ENCODE measurements at regions not wholly inside any gene's neighbourhood (a gene's known extent, or its start where the extent isn't known, plus 50 kb on each side); places are given as distances from the start of the nearest gene placed in this dataset.

- peaks cover 12% of the 10 kb centered on the region; the same call in 2 of the 3 replicates for H3K9me3 Mint-ChIP-seq
- H3K4me1 Mint-ChIP-seq: peaks cover 7% of the 10 kb centered on the region; the same call in 2 of the 3 replicates
- Histone ChIP-seq H3K4me1 (ENCODE audit: insufficient read depth) (no peaks in the 10 kb centered on the region), H3K9me2 (ENCODE audit: insufficient read depth) (no peaks in the 10 kb centered on the region), H2AFZ (no peak overlapping the region), H3K27ac (ENCODE audit: low read depth) (no peak overlapping the region), H3K27me3 (ENCODE audit: insufficient read depth) (no peaks in the 10 kb centered on the region), H3F3A (replicated peaks; ENCODE audit: low read depth) (no peaks in the 10 kb centered on the region), H3K4me3 (no peak overlapping the region), H3K79me2 (replicated peaks; ENCODE audit: insufficient read depth) (no peaks in the 10 kb centered on the region), H3K36me3 (ENCODE audit: insufficient read depth) (no peaks in the 10 kb centered on the region), H3K4me2 (no peak overlapping the region), H4K20me1 (replicated peaks; ENCODE audit: insufficient read depth) (no peaks in the 10 kb centered on the region)
- no peak overlapping the region for H3K4me3 Mint-ChIP-seq
- TF ChIP-seq NANOG (IDR thresholded peaks at IDR 0.05; ENCODE audit: borderline replicate concordance) (no peak), POLR2AphosphoS5 (IDR thresholded peaks at IDR 0.05; ENCODE audit: low read depth) (no peak), EZH2phosphoT487 (IDR thresholded peaks at IDR 0.05; ENCODE audit: unreplicated experiment) (no peak), ZNF114 (CRISPR knock-in tag; IDR thresholded peaks at IDR 0.05) (no peak), ZNF331 (CRISPR knock-in tag; IDR thresholded peaks at IDR 0.05; ENCODE audit: low read depth) (no peak), CREB1 (CRISPR knock-in tag; IDR thresholded peaks at IDR 0.05; ENCODE audit: low read depth) (no peak), EZH2 (IDR thresholded peaks at IDR 0.05; ENCODE audit: low read depth, unreplicated experiment) (no peak), STAT1 (IDR thresholded peaks at IDR 0.05; ENCODE audit: unreplicated experiment) (no peak), ETS1 (IDR thresholded peaks at IDR 0.05) (no peak), JUNB (IDR thresholded peaks at IDR 0.05; ENCODE audit: unreplicated experiment) (no peak)
- TF ChIP-seq, protein P1, sequence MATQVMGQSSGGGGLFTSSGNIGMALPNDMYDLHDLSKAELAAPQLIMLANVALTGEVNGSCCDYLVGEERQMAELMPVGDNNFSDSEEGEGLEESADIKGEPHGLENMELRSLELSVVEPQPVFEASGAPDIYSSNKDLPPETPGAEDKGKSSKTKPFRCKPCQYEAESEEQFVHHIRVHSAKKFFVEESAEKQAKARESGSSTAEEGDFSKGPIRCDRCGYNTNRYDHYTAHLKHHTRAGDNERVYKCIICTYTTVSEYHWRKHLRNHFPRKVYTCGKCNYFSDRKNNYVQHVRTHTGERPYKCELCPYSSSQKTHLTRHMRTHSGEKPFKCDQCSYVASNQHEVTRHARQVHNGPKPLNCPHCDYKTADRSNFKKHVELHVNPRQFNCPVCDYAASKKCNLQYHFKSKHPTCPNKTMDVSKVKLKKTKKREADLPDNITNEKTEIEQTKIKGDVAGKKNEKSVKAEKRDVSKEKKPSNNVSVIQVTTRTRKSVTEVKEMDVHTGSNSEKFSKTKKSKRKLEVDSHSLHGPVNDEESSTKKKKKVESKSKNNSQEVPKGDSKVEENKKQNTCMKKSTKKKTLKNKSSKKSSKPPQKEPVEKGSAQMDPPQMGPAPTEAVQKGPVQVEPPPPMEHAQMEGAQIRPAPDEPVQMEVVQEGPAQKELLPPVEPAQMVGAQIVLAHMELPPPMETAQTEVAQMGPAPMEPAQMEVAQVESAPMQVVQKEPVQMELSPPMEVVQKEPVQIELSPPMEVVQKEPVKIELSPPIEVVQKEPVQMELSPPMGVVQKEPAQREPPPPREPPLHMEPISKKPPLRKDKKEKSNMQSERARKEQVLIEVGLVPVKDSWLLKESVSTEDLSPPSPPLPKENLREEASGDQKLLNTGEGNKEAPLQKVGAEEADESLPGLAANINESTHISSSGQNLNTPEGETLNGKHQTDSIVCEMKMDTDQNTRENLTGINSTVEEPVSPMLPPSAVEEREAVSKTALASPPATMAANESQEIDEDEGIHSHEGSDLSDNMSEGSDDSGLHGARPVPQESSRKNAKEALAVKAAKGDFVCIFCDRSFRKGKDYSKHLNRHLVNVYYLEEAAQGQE (IDR thresholded peaks at IDR 0.05; ENCODE audit: unreplicated experiment): no peak
- TF ChIP-seq, protein P2, sequence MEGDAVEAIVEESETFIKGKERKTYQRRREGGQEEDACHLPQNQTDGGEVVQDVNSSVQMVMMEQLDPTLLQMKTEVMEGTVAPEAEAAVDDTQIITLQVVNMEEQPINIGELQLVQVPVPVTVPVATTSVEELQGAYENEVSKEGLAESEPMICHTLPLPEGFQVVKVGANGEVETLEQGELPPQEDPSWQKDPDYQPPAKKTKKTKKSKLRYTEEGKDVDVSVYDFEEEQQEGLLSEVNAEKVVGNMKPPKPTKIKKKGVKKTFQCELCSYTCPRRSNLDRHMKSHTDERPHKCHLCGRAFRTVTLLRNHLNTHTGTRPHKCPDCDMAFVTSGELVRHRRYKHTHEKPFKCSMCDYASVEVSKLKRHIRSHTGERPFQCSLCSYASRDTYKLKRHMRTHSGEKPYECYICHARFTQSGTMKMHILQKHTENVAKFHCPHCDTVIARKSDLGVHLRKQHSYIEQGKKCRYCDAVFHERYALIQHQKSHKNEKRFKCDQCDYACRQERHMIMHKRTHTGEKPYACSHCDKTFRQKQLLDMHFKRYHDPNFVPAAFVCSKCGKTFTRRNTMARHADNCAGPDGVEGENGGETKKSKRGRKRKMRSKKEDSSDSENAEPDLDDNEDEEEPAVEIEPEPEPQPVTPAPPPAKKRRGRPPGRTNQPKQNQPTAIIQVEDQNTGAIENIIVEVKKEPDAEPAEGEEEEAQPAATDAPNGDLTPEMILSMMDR (conservative IDR thresholded peaks at IDR 0.05; ENCODE audit: low read depth in 2 of 2): no peak
- TF ChIP-seq, protein P3, sequence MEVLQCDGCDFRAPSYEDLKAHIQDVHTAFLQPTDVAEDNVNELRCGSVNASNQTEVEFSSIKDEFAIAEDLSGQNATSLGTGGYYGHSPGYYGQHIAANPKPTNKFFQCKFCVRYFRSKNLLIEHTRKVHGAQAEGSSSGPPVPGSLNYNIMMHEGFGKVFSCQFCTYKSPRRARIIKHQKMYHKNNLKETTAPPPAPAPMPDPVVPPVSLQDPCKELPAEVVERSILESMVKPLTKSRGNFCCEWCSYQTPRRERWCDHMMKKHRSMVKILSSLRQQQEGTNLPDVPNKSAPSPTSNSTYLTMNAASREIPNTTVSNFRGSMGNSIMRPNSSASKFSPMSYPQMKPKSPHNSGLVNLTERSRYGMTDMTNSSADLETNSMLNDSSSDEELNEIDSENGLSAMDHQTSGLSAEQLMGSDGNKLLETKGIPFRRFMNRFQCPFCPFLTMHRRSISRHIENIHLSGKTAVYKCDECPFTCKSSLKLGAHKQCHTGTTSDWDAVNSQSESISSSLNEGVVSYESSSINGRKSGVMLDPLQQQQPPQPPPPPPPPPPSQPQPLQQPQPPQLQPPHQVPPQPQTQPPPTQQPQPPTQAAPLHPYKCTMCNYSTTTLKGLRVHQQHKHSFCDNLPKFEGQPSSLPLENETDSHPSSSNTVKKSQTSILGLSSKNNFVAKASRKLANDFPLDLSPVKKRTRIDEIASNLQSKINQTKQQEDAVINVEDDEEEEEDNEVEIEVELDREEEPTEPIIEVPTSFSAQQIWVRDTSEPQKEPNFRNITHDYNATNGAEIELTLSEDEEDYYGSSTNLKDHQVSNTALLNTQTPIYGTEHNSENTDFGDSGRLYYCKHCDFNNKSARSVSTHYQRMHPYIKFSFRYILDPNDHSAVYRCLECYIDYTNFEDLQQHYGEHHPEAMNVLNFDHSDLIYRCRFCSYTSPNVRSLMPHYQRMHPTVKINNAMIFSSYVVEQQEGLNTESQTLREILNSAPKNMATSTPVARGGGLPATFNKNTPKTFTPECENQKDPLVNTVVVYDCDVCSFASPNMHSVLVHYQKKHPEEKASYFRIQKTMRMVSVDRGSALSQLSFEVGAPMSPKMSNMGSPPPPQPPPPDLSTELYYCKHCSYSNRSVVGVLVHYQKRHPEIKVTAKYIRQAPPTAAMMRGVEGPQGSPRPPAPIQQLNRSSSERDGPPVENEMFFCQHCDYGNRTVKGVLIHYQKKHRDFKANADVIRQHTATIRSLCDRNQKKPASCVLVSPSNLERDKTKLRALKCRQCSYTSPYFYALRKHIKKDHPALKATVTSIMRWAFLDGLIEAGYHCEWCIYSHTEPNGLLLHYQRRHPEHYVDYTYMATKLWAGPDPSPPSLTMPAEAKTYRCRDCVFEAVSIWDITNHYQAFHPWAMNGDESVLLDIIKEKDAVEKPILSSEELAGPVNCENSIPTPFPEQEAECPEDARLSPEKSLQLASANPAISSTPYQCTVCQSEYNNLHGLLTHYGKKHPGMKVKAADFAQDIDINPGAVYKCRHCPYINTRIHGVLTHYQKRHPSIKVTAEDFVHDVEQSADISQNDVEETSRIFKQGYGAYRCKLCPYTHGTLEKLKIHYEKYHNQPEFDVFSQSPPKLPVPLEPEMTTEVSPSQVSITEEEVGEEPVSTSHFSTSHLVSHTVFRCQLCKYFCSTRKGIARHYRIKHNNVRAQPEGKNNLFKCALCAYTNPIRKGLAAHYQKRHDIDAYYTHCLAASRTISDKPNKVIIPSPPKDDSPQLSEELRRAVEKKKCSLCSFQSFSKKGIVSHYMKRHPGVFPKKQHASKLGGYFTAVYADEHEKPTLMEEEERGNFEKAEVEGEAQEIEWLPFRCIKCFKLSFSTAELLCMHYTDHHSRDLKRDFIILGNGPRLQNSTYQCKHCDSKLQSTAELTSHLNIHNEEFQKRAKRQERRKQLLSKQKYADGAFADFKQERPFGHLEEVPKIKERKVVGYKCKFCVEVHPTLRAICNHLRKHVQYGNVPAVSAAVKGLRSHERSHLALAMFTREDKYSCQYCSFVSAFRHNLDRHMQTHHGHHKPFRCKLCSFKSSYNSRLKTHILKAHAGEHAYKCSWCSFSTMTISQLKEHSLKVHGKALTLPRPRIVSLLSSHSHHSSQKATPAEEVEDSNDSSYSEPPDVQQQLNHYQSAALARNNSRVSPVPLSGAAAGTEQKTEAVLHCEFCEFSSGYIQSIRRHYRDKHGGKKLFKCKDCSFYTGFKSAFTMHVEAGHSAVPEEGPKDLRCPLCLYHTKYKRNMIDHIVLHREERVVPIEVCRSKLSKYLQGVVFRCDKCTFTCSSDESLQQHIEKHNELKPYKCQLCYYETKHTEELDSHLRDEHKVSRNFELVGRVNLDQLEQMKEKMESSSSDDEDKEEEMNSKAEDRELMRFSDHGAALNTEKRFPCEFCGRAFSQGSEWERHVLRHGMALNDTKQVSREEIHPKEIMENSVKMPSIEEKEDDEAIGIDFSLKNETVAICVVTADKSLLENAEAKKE (CRISPR knock-in tag; IDR thresholded peaks at IDR 0.05): no peak
- no peak overlapping the region for H3K27ac Mint-ChIP-seq
- ATAC-seq (no peak), DNase-seq (ENCODE audit: low spot score) (no peak)
- H3K27me3 Mint-ChIP-seq (ENCODE audit: insufficient read depth, low read depth, poor library complexity): peaks cover 11% of the 10 kb centered on the region
- no peaks in the 10 kb centered on the region for H3K36me3 Mint-ChIP-seq (ENCODE audit: low read depth)
Observed at GRCh38 chr6:150813993-150814359, 51.5 kb upstream of the MTHFD1L start.
